AG09309 (cell line): ENCODE measurements at regions not wholly inside any gene's neighbourhood (a gene's known extent, or its start where the extent isn't known, plus 50 kb on each side); places are given as distances from the start of the nearest gene placed in this dataset.

Source experiments
- DNase-seq: peaks from one replicate; pipeline ENCODE4 v3.0.0-alpha.2; 2010; ENCODE audit warnings: low read depth
- H3K4me3 ChIP-seq: 2 replicates; pipeline ENCODE4 v1.5.1; 2011; ENCODE audit warnings: mild to moderate bottlenecking, low read depth, low read length, moderate library complexity; ENCODE audit not compliant: control insufficient read depth
- TF ChIP-seq, protein P1 (sequence below): IDR thresholded peaks from 2 replicates; pipeline ENCODE4 v1.5.1; 2011; ENCODE audit warnings: mild to moderate bottlenecking, low read depth, low read length, inconsistent platforms; ENCODE audit not compliant: insufficient read depth, control insufficient read depth; ENCODE audit errors: missing control alignments

- DNase-seq = no peak
- no peak overlapping the region for H3K4me3 ChIP-seq
Measured at GRCh38 chr16:63473725-63474124, 1437.5 kb upstream of the CDH8 start.

DNA sequence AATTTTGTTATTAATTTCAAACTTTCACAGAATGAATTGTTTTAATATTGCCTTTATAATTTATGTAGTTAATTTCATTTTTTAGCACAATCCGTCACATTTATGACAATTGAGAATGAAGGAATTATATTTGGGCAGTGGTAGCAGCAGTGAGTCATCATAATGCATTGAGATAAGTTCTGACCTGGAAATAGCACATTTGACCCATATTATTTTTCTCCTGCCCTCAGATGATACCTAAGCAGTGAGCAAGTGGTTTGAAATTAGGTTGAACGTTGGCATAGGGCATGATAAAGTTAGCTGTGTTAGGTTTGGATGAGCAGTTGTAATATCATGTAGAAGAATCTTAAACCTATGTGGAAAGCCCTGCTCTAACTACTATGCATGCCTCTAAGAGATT, 1431.3 kb upstream of the CDH8 start:
- DNase-seq = no peak
- TF ChIP-seq, protein P1, sequence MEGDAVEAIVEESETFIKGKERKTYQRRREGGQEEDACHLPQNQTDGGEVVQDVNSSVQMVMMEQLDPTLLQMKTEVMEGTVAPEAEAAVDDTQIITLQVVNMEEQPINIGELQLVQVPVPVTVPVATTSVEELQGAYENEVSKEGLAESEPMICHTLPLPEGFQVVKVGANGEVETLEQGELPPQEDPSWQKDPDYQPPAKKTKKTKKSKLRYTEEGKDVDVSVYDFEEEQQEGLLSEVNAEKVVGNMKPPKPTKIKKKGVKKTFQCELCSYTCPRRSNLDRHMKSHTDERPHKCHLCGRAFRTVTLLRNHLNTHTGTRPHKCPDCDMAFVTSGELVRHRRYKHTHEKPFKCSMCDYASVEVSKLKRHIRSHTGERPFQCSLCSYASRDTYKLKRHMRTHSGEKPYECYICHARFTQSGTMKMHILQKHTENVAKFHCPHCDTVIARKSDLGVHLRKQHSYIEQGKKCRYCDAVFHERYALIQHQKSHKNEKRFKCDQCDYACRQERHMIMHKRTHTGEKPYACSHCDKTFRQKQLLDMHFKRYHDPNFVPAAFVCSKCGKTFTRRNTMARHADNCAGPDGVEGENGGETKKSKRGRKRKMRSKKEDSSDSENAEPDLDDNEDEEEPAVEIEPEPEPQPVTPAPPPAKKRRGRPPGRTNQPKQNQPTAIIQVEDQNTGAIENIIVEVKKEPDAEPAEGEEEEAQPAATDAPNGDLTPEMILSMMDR = no peak
- H3K4me3 ChIP-seq = no peak overlapping the region

More at GRCh38 chr16:63473725-63474124, 1437.5 kb upstream of the CDH8 start:
- TF ChIP-seq, protein P1 = no peak

GRCh38 chr16:63462316-63462715, 1426.1 kb upstream of the CDH8 start:
- no peak overlapping the region for H3K4me3 ChIP-seq
- DNase-seq = no peak
- TF ChIP-seq, protein P1 = no peak

DNA sequence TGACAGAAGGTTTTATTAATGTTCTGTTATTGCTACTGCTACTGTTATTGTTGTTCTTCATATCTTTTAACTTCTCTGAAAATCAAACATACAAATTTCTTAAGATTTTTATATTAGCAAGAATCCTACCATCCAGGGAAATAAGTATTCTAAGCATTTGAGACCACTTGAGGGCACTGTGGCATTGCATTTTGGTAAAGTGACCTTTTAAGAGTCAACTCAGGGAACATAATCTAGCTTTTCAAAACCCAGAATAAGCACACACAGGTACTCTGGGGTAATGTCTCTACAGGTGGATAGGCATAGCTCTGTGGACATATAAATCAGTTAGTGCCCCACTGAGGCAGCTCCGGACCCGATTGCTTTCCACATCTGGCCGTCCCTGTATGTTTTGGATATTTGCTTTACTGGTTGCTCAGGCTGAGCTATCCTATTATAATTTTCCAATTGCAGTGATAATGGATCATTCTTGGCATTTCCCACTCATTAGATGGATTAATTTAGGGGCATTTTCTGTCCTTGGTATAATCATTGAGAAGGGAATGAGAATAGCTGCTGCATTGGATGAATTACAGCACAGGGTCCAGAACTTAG, 1425.1 kb upstream of the CDH8 start:
- peak; percentile 10 for DNase-seq
- H3K4me3 ChIP-seq = no peak overlapping the region
- TF ChIP-seq, protein P1 = peak; percentile 40

DNA sequence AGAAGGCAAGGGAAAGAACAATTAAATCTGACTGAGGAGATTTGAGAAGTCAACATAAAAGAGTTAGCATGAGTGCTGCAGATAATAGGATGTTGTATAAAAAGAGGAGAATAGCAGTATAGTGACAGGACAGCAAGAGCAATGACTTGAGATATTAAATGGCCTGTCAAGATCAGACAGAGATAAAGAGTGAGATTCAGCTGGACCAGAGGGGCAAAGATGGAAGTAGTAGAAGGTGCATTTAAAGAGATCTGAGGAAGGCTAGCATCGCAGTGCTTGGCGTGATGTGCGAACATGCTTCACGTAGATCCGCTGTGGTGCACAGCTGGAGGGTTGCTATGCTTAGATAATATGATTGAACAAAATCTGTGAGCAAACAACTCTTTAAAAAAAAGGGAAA, 1422.6 kb upstream of the CDH8 start:
- no peak for DNase-seq
- TF ChIP-seq, protein P1 = no peak
- H3K4me3 ChIP-seq = no peak overlapping the region

- TF ChIP-seq, protein P1 = no peak
- H3K4me3 ChIP-seq = no peak overlapping the region
- DNase-seq = no peak
Measured at GRCh38 chr16:63457869-63458268, 1421.6 kb upstream of the CDH8 start.
